ENCODE measurements at regions not wholly inside any gene's neighbourhood (a gene's known extent, or its start where the extent isn't known, plus 50 kb on each side); places are given as distances from the start of the nearest gene placed in this dataset.

- TF ChIP-seq, protein P1, sequence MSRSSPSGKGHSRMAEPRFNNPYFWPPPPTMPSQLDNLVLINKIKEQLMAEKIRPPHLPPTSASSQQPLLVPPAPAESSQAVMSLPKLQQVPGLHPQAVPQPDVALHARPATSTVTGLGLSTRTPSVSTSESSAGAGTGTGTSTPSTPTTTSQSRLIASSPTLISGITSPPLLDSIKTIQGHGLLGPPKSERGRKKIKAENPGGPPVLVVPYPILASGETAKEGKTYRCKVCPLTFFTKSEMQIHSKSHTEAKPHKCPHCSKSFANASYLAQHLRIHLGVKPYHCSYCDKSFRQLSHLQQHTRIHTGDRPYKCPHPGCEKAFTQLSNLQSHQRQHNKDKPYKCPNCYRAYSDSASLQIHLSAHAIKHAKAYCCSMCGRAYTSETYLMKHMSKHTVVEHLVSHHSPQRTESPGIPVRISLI (tag by site-specific recombination; IDR thresholded peaks at IDR 0.05), result no peak
These were observed 210.5 kb upstream of the SERP2 start (continued) for GRCh38 chr13:44163108-44163507.

DNA sequence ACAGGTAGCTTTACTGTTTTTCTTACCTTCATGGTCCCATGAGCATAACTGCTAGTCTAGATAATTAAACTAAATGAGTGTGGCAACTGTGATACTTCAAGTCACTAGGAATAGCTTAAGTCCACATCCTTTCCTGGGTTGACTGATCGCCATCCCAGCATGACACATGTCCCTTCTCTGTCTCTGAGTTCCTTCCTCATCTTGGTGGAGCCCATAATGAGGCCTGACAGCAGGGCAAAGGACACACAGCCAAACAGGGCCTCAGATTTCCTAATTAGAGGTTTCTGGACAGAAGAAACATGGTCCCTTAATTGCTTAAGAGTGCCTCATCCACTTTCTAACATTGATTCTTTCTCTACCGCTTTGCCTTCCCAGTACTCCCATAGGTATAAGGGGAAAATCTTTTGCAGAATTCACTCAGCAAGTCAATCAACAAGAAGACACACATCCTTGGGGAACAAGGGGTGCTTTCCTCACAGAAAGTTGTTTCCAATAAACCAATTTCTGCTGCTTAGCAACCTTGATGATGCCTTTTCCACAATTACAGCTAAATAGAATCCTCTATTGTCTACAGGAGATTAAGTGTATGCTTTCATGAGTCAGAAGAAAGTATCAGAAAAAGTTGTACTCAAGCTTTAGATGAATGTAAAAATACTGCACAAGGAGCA lies 208.3 kb upstream of the SERP2 start:
- no peaks in the 10 kb centered on the region for H3K9me3 ChIP-seq (ENCODE audit: control insufficient read depth, insufficient read depth, low read depth, low read length)
- no peaks in the 10 kb centered on the region for H3K36me3 ChIP-seq (ENCODE audit: control insufficient read depth in 2 of 2, insufficient read depth in 1 of 2, low read length in 2 of 2)
- no peak overlapping the region for H3K4me3 ChIP-seq (ENCODE audit: low read depth, low read length)
- POLR2A ChIA-PET, result no interaction called here
- TF ChIP-seq ZFP37 (tag by site-specific recombination; IDR thresholded peaks at IDR 0.05), result no peak
- no peak for TF ChIP-seq ZNF157 (tag by site-specific recombination; IDR thresholded peaks at IDR 0.05)
- CTCF ChIA-PET, result no interaction called here
- no peak overlapping the region for H3K27ac ChIP-seq (ENCODE audit: extremely low read depth, low read depth, low read length)
- no peaks in the 10 kb centered on the region for H3K4me1 ChIP-seq (ENCODE audit: control insufficient read depth, insufficient read depth, low read length)

GRCh38 chr13:44165889-44166496 lies 207.6 kb upstream of the SERP2 start:
- H3K36me3 ChIP-seq (ENCODE audit: control insufficient read depth in 2 of 2, insufficient read depth in 1 of 2, low read length in 2 of 2), result no peaks in the 10 kb centered on the region
- CTCF ChIA-PET, result no interaction called here
- POLR2A ChIA-PET, result no interaction called here
- TF ChIP-seq SP7 (tag by site-specific recombination; IDR thresholded peaks at IDR 0.05) (peak; percentile 83), ZNF518A (tag by site-specific recombination; conservative IDR thresholded peaks at IDR 0.05; ENCODE audit: low read depth) (no peak)
- no peaks in the 10 kb centered on the region for H3K9me3 ChIP-seq (ENCODE audit: control insufficient read depth, insufficient read depth, low read depth, low read length)
- H3K27ac ChIP-seq (ENCODE audit: extremely low read depth, low read depth, low read length), result no peak overlapping the region
- H3K4me1 ChIP-seq (ENCODE audit: control insufficient read depth, insufficient read depth, low read length), result no peaks in the 10 kb centered on the region
- H3K4me3 ChIP-seq (ENCODE audit: low read depth, low read length), result no peak overlapping the region

- H3K4me1 ChIP-seq (ENCODE audit: control insufficient read depth, insufficient read depth, low read length), result no peaks in the 10 kb centered on the region
- TF ChIP-seq REST (tag by site-specific recombination; IDR thresholded peaks at IDR 0.05) (peak; percentile 92), ZNF366 (tag by site-specific recombination; conservative IDR thresholded peaks at IDR 0.05) (peak; percentile 88), ZNF670 (tag by site-specific recombination; IDR thresholded peaks at IDR 0.05; ENCODE audit: low read depth) (no peak), ZNF658 (tag by site-specific recombination; IDR thresholded peaks at IDR 0.05) (no peak)
- no peak overlapping the region for H3K4me3 ChIP-seq (ENCODE audit: low read depth, low read length)
- H3K9me3 ChIP-seq (ENCODE audit: control insufficient read depth, insufficient read depth, low read depth, low read length), result no peaks in the 10 kb centered on the region
- POLR2A ChIA-PET, result no interaction called here
- CTCF ChIA-PET, result no interaction called here
- H3K36me3 ChIP-seq (ENCODE audit: control insufficient read depth in 2 of 2, insufficient read depth in 1 of 2, low read length in 2 of 2), result no peaks in the 10 kb centered on the region
- no peak overlapping the region for H3K27ac ChIP-seq (ENCODE audit: extremely low read depth, low read depth, low read length)
These were observed 204.4 kb upstream of the SERP2 start for GRCh38 chr13:44169018-44169911.
